ENCODE measurements at regions not wholly inside any gene's neighbourhood (a gene's known extent, or its start where the extent isn't known, plus 50 kb on each side); places are given as distances from the start of the nearest gene placed in this dataset.

DNA sequence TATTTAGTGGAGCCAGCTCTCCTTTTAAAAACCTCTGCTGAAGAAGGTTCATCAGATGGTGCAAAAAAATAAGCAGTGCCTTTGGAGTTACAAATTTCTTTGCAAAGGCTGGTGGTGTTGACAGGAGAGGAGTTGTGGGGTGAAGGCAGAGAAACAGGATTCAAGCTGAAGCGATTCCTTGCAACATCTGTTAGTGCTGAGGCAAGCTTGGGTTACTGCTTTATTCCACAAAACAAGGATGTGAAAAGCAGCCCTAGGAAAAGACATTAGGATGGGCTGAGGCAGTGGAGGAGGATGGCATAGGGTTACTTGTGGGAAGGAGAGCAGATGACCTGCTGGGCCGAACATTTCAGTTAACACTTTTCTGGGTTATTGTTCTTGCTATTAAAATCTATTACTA is 390.7 kb downstream of the DLEU7 start:
- no peak overlapping the region for H2BK120ac ChIP-seq (ENCODE audit: low read depth, low read length, poor library complexity, severe bottlenecking)
- peak overlapping the region in 2 of 3 experiments; percentile 6 to 60; a peak in 2 of 7 replicates for H3K27ac Mint-ChIP-seq
- H4K91ac ChIP-seq (ENCODE audit: insufficient read length, low read depth, low read length), result no peak overlapping the region
- no peaks in the 10 kb centered on the region for H3K23me2 ChIP-seq (ENCODE audit: insufficient read length, low read depth, low read length, poor library complexity, severe bottlenecking)
- no peak overlapping the region for H4K8ac ChIP-seq (replicated peaks; ENCODE audit: insufficient read length, low read depth, low read length)
- no peak overlapping the region for H3K4ac ChIP-seq (ENCODE audit: low read depth, low read length)
- no peak overlapping the region for H3K18ac ChIP-seq (ENCODE audit: insufficient read length, low read depth, low read length)
- TF ChIP-seq, protein P1, sequence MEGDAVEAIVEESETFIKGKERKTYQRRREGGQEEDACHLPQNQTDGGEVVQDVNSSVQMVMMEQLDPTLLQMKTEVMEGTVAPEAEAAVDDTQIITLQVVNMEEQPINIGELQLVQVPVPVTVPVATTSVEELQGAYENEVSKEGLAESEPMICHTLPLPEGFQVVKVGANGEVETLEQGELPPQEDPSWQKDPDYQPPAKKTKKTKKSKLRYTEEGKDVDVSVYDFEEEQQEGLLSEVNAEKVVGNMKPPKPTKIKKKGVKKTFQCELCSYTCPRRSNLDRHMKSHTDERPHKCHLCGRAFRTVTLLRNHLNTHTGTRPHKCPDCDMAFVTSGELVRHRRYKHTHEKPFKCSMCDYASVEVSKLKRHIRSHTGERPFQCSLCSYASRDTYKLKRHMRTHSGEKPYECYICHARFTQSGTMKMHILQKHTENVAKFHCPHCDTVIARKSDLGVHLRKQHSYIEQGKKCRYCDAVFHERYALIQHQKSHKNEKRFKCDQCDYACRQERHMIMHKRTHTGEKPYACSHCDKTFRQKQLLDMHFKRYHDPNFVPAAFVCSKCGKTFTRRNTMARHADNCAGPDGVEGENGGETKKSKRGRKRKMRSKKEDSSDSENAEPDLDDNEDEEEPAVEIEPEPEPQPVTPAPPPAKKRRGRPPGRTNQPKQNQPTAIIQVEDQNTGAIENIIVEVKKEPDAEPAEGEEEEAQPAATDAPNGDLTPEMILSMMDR (conservative IDR thresholded peaks at IDR 0.05), result no peak
- no peak overlapping the region for H3K14ac ChIP-seq (ENCODE audit: insufficient read depth, low read length)
- H3K27ac ChIP-seq (ENCODE audit: insufficient read length, low read depth, low read length), result no peak overlapping the region
- no peak overlapping the region for H3K4me3 Mint-ChIP-seq
- H3K9ac ChIP-seq (ENCODE audit: extremely low read depth, insufficient read length, low read length), result no peak overlapping the region
- no peak overlapping the region for H2BK5ac ChIP-seq (ENCODE audit: insufficient read length, low read length)
- no peaks in the 10 kb centered on the region for H3K9me3 Mint-ChIP-seq
- no peaks in the 10 kb centered on the region for H3K79me1 ChIP-seq (ENCODE audit: insufficient read depth, low read depth, low read length, poor library complexity, severe bottlenecking)
- no peak for DNase-seq
- no peak overlapping the region for H3K56ac ChIP-seq (ENCODE audit: insufficient read length, low read depth, low read length)
- H2AFZ ChIP-seq (ENCODE audit: low read length), result no peak overlapping the region
- H3K9me3 ChIP-seq (ENCODE audit: control insufficient read depth, low read depth, low read length), result no peaks in the 10 kb centered on the region
- H4K5ac ChIP-seq (ENCODE audit: insufficient read length, low read depth, low read length), result no peak overlapping the region
- no peak overlapping the region for H3K4me2 ChIP-seq (ENCODE audit: insufficient read depth, insufficient read length, low read length)
- H2AK5ac ChIP-seq (ENCODE audit: insufficient read length, low read length), result no peak overlapping the region
- H2BK20ac ChIP-seq (ENCODE audit: low read depth, low read length, poor library complexity, severe bottlenecking), result no peak overlapping the region
- H3K27me3 Mint-ChIP-seq (ENCODE audit: low read depth), result no peaks in the 10 kb centered on the region
- no peak overlapping the region for H2BK15ac ChIP-seq (ENCODE audit: low read depth, low read length)
- peaks cover 0 to 2% (median 0%) of the 10 kb centered on the region in 3 experiments; a peak in 1 of 7 replicates for H3K36me3 Mint-ChIP-seq (ENCODE audit: insufficient read depth in 1 of 3, low read depth in 3 of 3)
- peaks cover 42 to 43% of the 10 kb centered on the region in 2 experiments for H3K4me1 Mint-ChIP-seq
- H3K27me3 ChIP-seq (ENCODE audit: insufficient read depth, low read length), result no peaks in the 10 kb centered on the region
- no peak overlapping the region for H2BK12ac ChIP-seq (ENCODE audit: insufficient read length, low read depth, low read length)
- no peak overlapping the region for H3K23ac ChIP-seq (ENCODE audit: insufficient read length, low read depth, low read length)
- H4K20me1 ChIP-seq (ENCODE audit: control insufficient read depth, insufficient read depth, insufficient read length), result no peaks in the 10 kb centered on the region
- H3K4me1 ChIP-seq (ENCODE audit: insufficient read depth, low read length), result peaks cover 6% of the 10 kb centered on the region; the same call in 1 of the 2 replicates
- H3T11ph ChIP-seq (ENCODE audit: low read length), result no peak overlapping the region
- no CpG with 5 or more reads among the region's 2 CpGs for WGBS (ENCODE audit: extremely low coverage, insufficient read length, low lambda C conversion rate)
- no peaks in the 10 kb centered on the region for H3K79me2 ChIP-seq (ENCODE audit: insufficient read depth, low read length)

All from H9 (cell line).